ENCODE measurements at regions not wholly inside any gene's neighbourhood (a gene's known extent, or its start where the extent isn't known, plus 50 kb on each side); places are given as distances from the start of the nearest gene placed in this dataset. TPM values are rescaled to one million over a fixed set of nuclear protein-coding genes. Genes with fewer than 3 reads are reported as not detected.
A peak's percentile ranks its signal among the peaks of the same experiment; 100 is the strongest.

DNA sequence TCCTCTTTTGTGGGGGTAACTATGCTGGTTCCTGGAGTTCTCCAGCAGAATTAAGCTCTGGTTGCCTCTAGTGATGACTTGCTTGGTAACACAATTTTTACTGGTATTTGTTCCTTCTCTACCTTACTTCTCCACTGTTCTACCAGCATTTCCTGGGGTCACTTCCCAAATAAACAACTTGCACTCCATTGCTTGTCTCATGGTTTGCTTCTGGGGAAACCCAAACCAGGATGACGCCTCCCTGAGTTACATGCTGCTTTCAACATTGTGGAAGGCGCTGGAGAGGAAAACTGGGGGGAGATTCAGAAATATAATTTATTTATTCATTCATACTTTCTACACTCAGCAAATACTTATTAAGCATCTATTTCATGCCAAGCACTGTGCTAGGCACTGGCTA lies 55.3 kb upstream of the AK4 start:
- H3K4me3 Mint-ChIP-seq (ENCODE audit: unreplicated experiment), result no peak overlapping the region
- peaks cover 3% of the 10 kb centered on the region for H3K27me3 Mint-ChIP-seq (ENCODE audit: unreplicated experiment)
- DNase-seq (ENCODE audit: low spot score), result no peak
- H3K27ac Mint-ChIP-seq (ENCODE audit: unreplicated experiment), result no peak overlapping the region
- peaks cover 7% of the 10 kb centered on the region for H3K4me1 Mint-ChIP-seq (ENCODE audit: unreplicated experiment)
- no peaks in the 10 kb centered on the region for H3K9me3 Mint-ChIP-seq (ENCODE audit: unreplicated experiment)
- peaks cover 3% of the 10 kb centered on the region for H3K36me3 Mint-ChIP-seq (ENCODE audit: low read depth, unreplicated experiment)
- TF ChIP-seq, protein P1, sequence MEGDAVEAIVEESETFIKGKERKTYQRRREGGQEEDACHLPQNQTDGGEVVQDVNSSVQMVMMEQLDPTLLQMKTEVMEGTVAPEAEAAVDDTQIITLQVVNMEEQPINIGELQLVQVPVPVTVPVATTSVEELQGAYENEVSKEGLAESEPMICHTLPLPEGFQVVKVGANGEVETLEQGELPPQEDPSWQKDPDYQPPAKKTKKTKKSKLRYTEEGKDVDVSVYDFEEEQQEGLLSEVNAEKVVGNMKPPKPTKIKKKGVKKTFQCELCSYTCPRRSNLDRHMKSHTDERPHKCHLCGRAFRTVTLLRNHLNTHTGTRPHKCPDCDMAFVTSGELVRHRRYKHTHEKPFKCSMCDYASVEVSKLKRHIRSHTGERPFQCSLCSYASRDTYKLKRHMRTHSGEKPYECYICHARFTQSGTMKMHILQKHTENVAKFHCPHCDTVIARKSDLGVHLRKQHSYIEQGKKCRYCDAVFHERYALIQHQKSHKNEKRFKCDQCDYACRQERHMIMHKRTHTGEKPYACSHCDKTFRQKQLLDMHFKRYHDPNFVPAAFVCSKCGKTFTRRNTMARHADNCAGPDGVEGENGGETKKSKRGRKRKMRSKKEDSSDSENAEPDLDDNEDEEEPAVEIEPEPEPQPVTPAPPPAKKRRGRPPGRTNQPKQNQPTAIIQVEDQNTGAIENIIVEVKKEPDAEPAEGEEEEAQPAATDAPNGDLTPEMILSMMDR (IDR thresholded peaks at IDR 0.05; ENCODE audit: unreplicated experiment), result no peak

DNA sequence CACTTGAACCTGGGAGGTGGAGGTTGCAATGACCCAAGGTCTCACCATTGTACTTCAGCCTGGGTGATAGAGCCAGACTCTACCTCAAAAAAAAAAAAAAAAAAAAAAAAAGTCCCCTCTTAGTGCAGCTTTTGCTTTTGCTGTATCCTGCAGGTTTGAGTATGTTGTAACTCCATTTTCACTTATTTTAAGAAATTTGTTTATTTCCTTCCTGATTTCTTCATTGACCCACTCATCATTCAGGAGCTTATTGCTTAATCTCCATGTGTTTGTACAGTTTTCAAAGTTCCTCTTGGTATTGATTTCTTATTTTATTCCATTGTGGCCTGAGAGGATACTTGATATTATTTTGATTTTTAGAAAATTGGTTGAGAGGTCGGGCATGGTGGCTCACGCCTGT lies 50.9 kb upstream of the AK4 start:
- DNase-seq (ENCODE audit: low spot score), result no peak
- no peak overlapping the region for H3K27ac Mint-ChIP-seq (ENCODE audit: unreplicated experiment)
- no peak overlapping the region for H3K4me3 Mint-ChIP-seq (ENCODE audit: unreplicated experiment)
- peaks cover 3% of the 10 kb centered on the region for H3K27me3 Mint-ChIP-seq (ENCODE audit: unreplicated experiment)
- peaks cover 3% of the 10 kb centered on the region for H3K36me3 Mint-ChIP-seq (ENCODE audit: low read depth, unreplicated experiment)
- H3K4me1 Mint-ChIP-seq (ENCODE audit: unreplicated experiment), result no peaks in the 10 kb centered on the region
- TF ChIP-seq, protein P1 (IDR thresholded peaks at IDR 0.05; ENCODE audit: unreplicated experiment), result no peak
- H3K9me3 Mint-ChIP-seq (ENCODE audit: unreplicated experiment), result no peaks in the 10 kb centered on the region

Small RNA genes in the stretch of these regions (microRNA-seq; reads per million reads assigned to microRNA genes)
- gene MIR101-1 (ENCODE audit: unreplicated experiment) (3.3 reads per million, percentile 40 among the genes with 10 or more reads in this experiment), gene MIR3671 (ENCODE audit: unreplicated experiment) (not detected)
